ENCODE measurements at regions not wholly inside any gene's neighbourhood (a gene's known extent, or its start where the extent isn't known, plus 50 kb on each side); places are given as distances from the start of the nearest gene placed in this dataset.

- TF ChIP-seq POLR2AphosphoS5 (IDR thresholded peaks at IDR 0.05; ENCODE audit: low read depth, low read length) (no peak), TAF1 (IDR thresholded peaks at IDR 0.05; ENCODE audit: low read depth, low read length) (no peak), POLR2A (IDR thresholded peaks at IDR 0.05; ENCODE audit: low read depth, low read length) (no peak), PAX5 (IDR thresholded peaks at IDR 0.05; ENCODE audit: insufficient read depth, low read length, severe bottlenecking) (no peak)
Measured at GRCh38 chr5:130335117-130335516, 430.9 kb downstream of the CHSY3 start.
